HEK293 (cell line): ENCODE measurements at regions not wholly inside any gene's neighbourhood (a gene's known extent, or its start where the extent isn't known, plus 50 kb on each side); places are given as distances from the start of the nearest gene placed in this dataset.

Experiments used
- CTCF ChIA-PET: fragments of 350-600 bp; formaldehyde crosslinking; extraction: SDS; loops from one replicate; lab custom pipeline; 2021; ENCODE audit warnings: antibody characterized with exemption; lab: Yijun Ruan, JAX
- POLR2A ChIA-PET: fragments of 300-600 bp; formaldehyde crosslinking; extraction: SDS; loops from one replicate; lab custom pipeline; 2020; ENCODE audit warnings: antibody characterized with exemption, inconsistent platforms; lab: Yijun Ruan, JAX
- H3K27ac ChIP-seq: fragments of 200-500 bp; sonication (Bioruptor generic); 2 replicates; pipeline ENCODE4 v1.5.1; 2014; ENCODE audit warnings: low read depth, low read length, control low read depth, inconsistent platforms; ENCODE audit errors: extremely low read depth
- H3K36me3 ChIP-seq, 2 experiments: fragments of 200-500 bp in 1 of 2; sonication (Bioruptor generic) in 1 of 2; 1 replicate in 1 of 2; 2 replicates in 1 of 2; pipeline ENCODE4 v1.5.1; 2014 to 2017; ENCODE audit warnings: inconsistent platforms in 2 of 2, low read length in 2 of 2; ENCODE audit not compliant: control insufficient read depth in 2 of 2, insufficient read depth in 1 of 2
- H3K4me1 ChIP-seq: fragments of 200-500 bp; sonication (Bioruptor generic); 2 replicates; pipeline ENCODE4 v1.5.1; 2014; ENCODE audit warnings: mild to moderate bottlenecking, low read length, inconsistent platforms; ENCODE audit not compliant: control insufficient read depth, insufficient read depth
- H3K4me3 ChIP-seq: 2 replicates; pipeline ENCODE4 v1.5.1; 2011; ENCODE audit warnings: low read depth, mild to moderate bottlenecking, control low read depth, low read length, moderate library complexity
- H3K9me3 ChIP-seq: fragments of 200-500 bp; sonication (Bioruptor generic); 2 replicates; pipeline ENCODE4 v1.5.1; 2014; ENCODE audit warnings: low read depth, low read length, inconsistent platforms; ENCODE audit not compliant: control insufficient read depth, insufficient read depth
- BCL11B ChIP-seq: fragments of 450-650 bp; formaldehyde crosslinking; IDR thresholded peaks from 2 replicates; pipeline ENCODE4 v1.5.1; 2016; ENCODE audit warnings: low read depth, missing biosample characterization, missing genetic modification characterization
- KLF8 ChIP-seq: fragments of 450-650 bp; formaldehyde crosslinking; IDR thresholded peaks from 2 replicates; pipeline ENCODE4 v1.5.1; 2016; ENCODE audit warnings: missing biosample characterization, missing genetic modification characterization
- KLF9 ChIP-seq: fragments of 450-650 bp; formaldehyde crosslinking; IDR thresholded peaks from 2 replicates; pipeline ENCODE4 v1.5.1; 2016; ENCODE audit warnings: missing biosample characterization, missing genetic modification characterization, low read depth
- RBAK ChIP-seq: fragments of 450-650 bp; formaldehyde crosslinking; IDR thresholded peaks from 2 replicates; pipeline ENCODE4 v1.5.1; 2016; ENCODE audit warnings: missing biosample characterization, missing genetic modification characterization
- ZFP69B ChIP-seq: fragments of 450-650 bp; formaldehyde crosslinking; IDR thresholded peaks from 2 replicates; pipeline ENCODE4 v1.5.1; 2016; ENCODE audit warnings: missing biosample characterization, missing genetic modification characterization
- ZIC2 ChIP-seq: fragments of 450-650 bp; formaldehyde crosslinking; IDR thresholded peaks from 2 replicates; pipeline ENCODE4 v1.5.1; 2016; ENCODE audit warnings: missing biosample characterization, missing genetic modification characterization
- ZNF214 ChIP-seq: fragments of 450-650 bp; formaldehyde crosslinking; IDR thresholded peaks from 2 replicates; pipeline ENCODE4 v1.5.1; 2017; ENCODE audit warnings: missing biosample characterization, mild to moderate bottlenecking, missing genetic modification characterization, borderline replicate concordance
- ZNF221 ChIP-seq: fragments of 450-650 bp; formaldehyde crosslinking; IDR thresholded peaks from 2 replicates; pipeline ENCODE4 v1.5.1; 2017; ENCODE audit warnings: missing biosample characterization, missing genetic modification characterization, borderline replicate concordance
- ZNF248 ChIP-seq: fragments of 450-650 bp; formaldehyde crosslinking; IDR thresholded peaks from 2 replicates; pipeline ENCODE4 v1.5.1; 2017; ENCODE audit warnings: missing biosample characterization, missing genetic modification characterization
- ZNF354C ChIP-seq: fragments of 450-650 bp; formaldehyde crosslinking; IDR thresholded peaks from 2 replicates; pipeline ENCODE4 v1.5.1; 2016; ENCODE audit warnings: missing biosample characterization, missing genetic modification characterization, low read depth, borderline replicate concordance
- ZNF416 ChIP-seq: fragments of 450-650 bp; formaldehyde crosslinking; IDR thresholded peaks from 2 replicates; pipeline ENCODE4 v1.5.1; 2016; ENCODE audit warnings: missing biosample characterization, missing genetic modification characterization
- ZNF48 ChIP-seq: fragments of 450-650 bp; formaldehyde crosslinking; IDR thresholded peaks from 2 replicates; pipeline ENCODE4 v1.5.1; 2016; ENCODE audit warnings: missing biosample characterization, missing genetic modification characterization
- ZNF510 ChIP-seq: fragments of 450-650 bp; formaldehyde crosslinking; IDR thresholded peaks from 2 replicates; pipeline ENCODE4 v1.5.1; 2018; ENCODE audit warnings: mild to moderate bottlenecking, missing genetic modification characterization, missing biosample characterization; ENCODE audit not compliant: insufficient replicate concordance
- ZNF585B ChIP-seq: fragments of 450-650 bp; formaldehyde crosslinking; IDR thresholded peaks from 2 replicates; pipeline ENCODE4 v1.5.1; 2016; ENCODE audit warnings: missing biosample characterization, missing genetic modification characterization
- ZNF629 ChIP-seq: fragments of 450-650 bp; formaldehyde crosslinking; IDR thresholded peaks from 2 replicates; pipeline ENCODE4 v1.5.1; 2017; ENCODE audit warnings: missing biosample characterization, missing genetic modification characterization
- ZNF677 ChIP-seq: fragments of 450-650 bp; IDR thresholded peaks from 2 replicates; pipeline ENCODE4 v1.5.0; 2018; ENCODE audit warnings: missing biosample characterization, mild to moderate bottlenecking, missing genetic modification characterization, moderate library complexity
- ZSCAN23 ChIP-seq: fragments of 450-650 bp; formaldehyde crosslinking; IDR thresholded peaks from 2 replicates; pipeline ENCODE4 v1.5.1; 2016; ENCODE audit warnings: missing biosample characterization, missing genetic modification characterization
- ZSCAN30 ChIP-seq: fragments of 450-650 bp; IDR thresholded peaks from 2 replicates; pipeline ENCODE4 v1.5.1; 2018; ENCODE audit warnings: missing biosample characterization, mild to moderate bottlenecking, missing genetic modification characterization, moderate library complexity
- TF ChIP-seq, protein P1 (sequence below): fragments of 450-650 bp; formaldehyde crosslinking; IDR thresholded peaks from 2 replicates; pipeline ENCODE4 v1.5.1; 2016; ENCODE audit warnings: missing biosample characterization, missing genetic modification characterization, borderline replicate concordance
- TF ChIP-seq, protein P2 (sequence below): fragments of 450-650 bp; formaldehyde crosslinking; IDR thresholded peaks from 2 replicates; pipeline ENCODE4 v1.5.1; 2016; ENCODE audit warnings: missing biosample characterization, missing genetic modification characterization
- TF ChIP-seq, protein P3 (sequence below): fragments of 450-650 bp; formaldehyde crosslinking; IDR thresholded peaks from 2 replicates; pipeline ENCODE4 v1.5.1; 2016; ENCODE audit warnings: missing biosample characterization, missing genetic modification characterization, borderline replicate concordance
- TF ChIP-seq, protein P4 (sequence below): fragments of 450-650 bp; IDR thresholded peaks from 2 replicates; pipeline ENCODE4 v1.5.1; 2018; ENCODE audit warnings: missing biosample characterization, mild to moderate bottlenecking, missing genetic modification characterization
- TF ChIP-seq, protein P5 (sequence below): fragments of 450-650 bp; formaldehyde crosslinking; IDR thresholded peaks from 2 replicates; pipeline ENCODE4 v1.5.1; 2016; ENCODE audit warnings: missing biosample characterization, missing genetic modification characterization
- TF ChIP-seq, protein P6 (sequence below): fragments of 450-650 bp; formaldehyde crosslinking; IDR thresholded peaks from 2 replicates; pipeline ENCODE4 v1.5.1; 2017; ENCODE audit warnings: missing biosample characterization, missing genetic modification characterization

DNA sequence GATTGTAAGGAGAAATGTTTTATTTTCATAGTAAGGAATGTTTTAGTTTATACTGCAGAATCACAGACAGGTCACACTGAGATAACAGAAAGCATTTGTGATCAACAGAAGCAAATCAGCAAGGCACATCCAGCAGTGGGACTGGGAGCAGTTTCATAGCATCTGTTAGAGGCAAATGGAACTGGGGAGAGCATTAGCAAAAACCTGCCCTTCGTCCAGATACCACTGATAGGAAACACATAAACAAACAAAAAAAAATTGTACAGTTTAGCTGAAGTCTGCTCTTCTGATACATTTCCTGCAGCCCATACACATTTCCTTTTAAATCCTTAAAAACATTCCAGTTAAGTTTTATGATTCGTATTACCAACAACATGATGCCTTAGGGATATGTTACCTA lies 374.3 kb downstream of the PCDH7 start (continued):
- TF ChIP-seq, protein P1, sequence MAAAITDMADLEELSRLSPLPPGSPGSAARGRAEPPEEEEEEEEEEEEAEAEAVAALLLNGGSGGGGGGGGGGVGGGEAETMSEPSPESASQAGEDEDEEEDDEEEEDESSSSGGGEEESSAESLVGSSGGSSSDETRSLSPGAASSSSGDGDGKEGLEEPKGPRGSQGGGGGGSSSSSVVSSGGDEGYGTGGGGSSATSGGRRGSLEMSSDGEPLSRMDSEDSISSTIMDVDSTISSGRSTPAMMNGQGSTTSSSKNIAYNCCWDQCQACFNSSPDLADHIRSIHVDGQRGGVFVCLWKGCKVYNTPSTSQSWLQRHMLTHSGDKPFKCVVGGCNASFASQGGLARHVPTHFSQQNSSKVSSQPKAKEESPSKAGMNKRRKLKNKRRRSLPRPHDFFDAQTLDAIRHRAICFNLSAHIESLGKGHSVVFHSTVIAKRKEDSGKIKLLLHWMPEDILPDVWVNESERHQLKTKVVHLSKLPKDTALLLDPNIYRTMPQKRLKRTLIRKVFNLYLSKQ (tag by site-specific recombination), result no peak
- no peak for TF ChIP-seq ZNF510 (tag by site-specific recombination)
- TF ChIP-seq ZNF416 (tag by site-specific recombination), result no peak
- no peak for TF ChIP-seq ZSCAN30 (tag by site-specific recombination)
- TF ChIP-seq ZIC2, result no peak

DNA sequence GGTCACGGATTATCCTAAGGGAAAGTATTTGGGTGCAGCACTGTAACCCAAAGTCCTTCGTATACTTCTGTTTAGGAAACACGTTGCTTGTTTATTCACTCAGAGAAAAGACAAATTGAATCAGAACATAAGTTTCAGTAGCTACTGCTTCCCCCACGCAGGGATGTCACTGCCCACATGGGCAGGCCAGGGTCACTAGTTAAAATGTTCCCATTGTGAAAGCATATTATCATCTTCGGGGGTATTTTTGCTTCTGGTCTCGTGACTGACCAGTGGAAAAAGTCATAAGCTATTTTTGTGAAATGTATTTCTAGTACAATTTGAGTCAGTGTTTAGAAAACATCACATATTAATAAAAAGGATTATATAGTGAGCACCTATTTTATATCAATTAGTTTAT lies 377.8 kb downstream of the PCDH7 start:
- ChIA-PET POLR2A (interaction anchor here (0.6 kb wide), 1 partner anchor 379 kb away, joined by 4 read pairs; no protein-coding TSS in a partner anchor), CTCF (no interaction called here)
- Histone ChIP-seq H3K9me3 (no peaks in the 10 kb centered on the region), H3K4me3 (no peak overlapping the region), H3K36me3 (no peaks in the 10 kb centered on the region), H3K4me1 (no peaks in the 10 kb centered on the region), H3K27ac (no peak overlapping the region)
- no peak for TF ChIP-seq BCL11B (tag by site-specific recombination)
- TF ChIP-seq, protein P2, sequence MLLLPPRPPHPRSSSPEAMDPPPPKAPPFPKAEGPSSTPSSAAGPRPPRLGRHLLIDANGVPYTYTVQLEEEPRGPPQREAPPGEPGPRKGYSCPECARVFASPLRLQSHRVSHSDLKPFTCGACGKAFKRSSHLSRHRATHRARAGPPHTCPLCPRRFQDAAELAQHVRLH (tag by site-specific recombination), result no peak
- no peak for TF ChIP-seq ZNF585B (tag by site-specific recombination)
- TF ChIP-seq ZNF48 (tag by site-specific recombination), result no peak
- TF ChIP-seq, protein P3, sequence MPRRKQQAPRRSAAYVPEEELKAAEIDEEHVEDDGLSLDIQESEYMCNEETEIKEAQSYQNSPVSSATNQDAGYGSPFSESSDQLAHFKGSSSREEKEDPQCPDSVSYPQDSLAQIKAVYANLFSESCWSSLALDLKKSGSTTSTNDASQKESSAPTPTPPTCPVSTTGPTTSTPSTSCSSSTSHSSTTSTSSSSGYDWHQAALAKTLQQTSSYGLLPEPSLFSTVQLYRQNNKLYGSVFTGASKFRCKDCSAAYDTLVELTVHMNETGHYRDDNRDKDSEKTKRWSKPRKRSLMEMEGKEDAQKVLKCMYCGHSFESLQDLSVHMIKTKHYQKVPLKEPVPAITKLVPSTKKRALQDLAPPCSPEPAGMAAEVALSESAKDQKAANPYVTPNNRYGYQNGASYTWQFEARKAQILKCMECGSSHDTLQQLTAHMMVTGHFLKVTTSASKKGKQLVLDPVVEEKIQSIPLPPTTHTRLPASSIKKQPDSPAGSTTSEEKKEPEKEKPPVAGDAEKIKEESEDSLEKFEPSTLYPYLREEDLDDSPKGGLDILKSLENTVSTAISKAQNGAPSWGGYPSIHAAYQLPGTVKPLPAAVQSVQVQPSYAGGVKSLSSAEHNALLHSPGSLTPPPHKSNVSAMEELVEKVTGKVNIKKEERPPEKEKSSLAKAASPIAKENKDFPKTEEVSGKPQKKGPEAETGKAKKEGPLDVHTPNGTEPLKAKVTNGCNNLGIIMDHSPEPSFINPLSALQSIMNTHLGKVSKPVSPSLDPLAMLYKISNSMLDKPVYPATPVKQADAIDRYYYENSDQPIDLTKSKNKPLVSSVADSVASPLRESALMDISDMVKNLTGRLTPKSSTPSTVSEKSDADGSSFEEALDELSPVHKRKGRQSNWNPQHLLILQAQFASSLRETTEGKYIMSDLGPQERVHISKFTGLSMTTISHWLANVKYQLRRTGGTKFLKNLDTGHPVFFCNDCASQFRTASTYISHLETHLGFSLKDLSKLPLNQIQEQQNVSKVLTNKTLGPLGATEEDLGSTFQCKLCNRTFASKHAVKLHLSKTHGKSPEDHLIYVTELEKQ (tag by site-specific recombination), result no peak
- TF ChIP-seq ZNF221 (tag by site-specific recombination), result no peak
- TF ChIP-seq KLF9 (tag by site-specific recombination), result no peak
- TF ChIP-seq ZFP69B (tag by site-specific recombination), result no peak
- TF ChIP-seq, protein P4, sequence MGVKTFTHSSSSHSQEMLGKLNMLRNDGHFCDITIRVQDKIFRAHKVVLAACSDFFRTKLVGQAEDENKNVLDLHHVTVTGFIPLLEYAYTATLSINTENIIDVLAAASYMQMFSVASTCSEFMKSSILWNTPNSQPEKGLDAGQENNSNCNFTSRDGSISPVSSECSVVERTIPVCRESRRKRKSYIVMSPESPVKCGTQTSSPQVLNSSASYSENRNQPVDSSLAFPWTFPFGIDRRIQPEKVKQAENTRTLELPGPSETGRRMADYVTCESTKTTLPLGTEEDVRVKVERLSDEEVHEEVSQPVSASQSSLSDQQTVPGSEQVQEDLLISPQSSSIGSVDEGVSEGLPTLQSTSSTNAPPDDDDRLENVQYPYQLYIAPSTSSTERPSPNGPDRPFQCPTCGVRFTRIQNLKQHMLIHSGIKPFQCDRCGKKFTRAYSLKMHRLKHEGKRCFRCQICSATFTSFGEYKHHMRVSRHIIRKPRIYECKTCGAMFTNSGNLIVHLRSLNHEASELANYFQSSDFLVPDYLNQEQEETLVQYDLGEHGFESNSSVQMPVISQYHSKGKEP (tag by site-specific recombination), result no peak
- TF ChIP-seq, protein P5, sequence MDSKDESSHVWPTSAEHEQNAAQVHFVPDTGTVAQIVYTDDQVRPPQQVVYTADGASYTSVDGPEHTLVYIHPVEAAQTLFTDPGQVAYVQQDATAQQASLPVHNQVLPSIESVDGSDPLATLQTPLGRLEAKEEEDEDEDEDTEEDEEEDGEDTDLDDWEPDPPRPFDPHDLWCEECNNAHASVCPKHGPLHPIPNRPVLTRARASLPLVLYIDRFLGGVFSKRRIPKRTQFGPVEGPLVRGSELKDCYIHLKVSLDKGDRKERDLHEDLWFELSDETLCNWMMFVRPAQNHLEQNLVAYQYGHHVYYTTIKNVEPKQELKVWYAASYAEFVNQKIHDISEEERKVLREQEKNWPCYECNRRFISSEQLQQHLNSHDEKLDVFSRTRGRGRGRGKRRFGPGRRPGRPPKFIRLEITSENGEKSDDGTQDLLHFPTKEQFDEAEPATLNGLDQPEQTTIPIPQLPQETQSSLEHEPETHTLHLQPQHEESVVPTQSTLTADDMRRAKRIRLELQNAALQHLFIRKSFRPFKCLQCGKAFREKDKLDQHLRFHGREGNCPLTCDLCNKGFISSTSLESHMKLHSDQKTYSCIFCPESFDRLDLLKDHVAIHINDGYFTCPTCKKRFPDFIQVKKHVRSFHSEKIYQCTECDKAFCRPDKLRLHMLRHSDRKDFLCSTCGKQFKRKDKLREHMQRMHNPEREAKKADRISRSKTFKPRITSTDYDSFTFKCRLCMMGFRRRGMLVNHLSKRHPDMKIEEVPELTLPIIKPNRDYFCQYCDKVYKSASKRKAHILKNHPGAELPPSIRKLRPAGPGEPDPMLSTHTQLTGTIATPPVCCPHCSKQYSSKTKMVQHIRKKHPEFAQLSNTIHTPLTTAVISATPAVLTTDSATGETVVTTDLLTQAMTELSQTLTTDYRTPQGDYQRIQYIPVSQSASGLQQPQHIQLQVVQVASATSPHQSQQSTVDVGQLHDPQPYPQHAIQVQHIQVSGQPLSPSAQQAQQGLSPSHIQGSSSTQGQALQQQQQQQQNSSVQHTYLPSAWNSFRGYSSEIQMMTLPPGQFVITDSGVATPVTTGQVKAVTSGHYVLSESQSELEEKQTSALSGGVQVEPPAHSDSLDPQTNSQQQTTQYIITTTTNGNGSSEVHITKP (tag by site-specific recombination), result no peak
- no peak for TF ChIP-seq ZNF354C
- no peak for TF ChIP-seq ZNF677
- no peak for TF ChIP-seq RBAK (tag by site-specific recombination)
- TF ChIP-seq ZNF214, result no peak
- no peak for TF ChIP-seq ZNF629
- TF ChIP-seq, protein P6, sequence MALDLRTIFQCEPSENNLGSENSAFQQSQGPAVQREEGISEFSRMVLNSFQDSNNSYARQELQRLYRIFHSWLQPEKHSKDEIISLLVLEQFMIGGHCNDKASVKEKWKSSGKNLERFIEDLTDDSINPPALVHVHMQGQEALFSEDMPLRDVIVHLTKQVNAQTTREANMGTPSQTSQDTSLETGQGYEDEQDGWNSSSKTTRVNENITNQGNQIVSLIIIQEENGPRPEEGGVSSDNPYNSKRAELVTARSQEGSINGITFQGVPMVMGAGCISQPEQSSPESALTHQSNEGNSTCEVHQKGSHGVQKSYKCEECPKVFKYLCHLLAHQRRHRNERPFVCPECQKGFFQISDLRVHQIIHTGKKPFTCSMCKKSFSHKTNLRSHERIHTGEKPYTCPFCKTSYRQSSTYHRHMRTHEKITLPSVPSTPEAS (tag by site-specific recombination), result no peak
- TF ChIP-seq ZNF248 (tag by site-specific recombination), result no peak
- TF ChIP-seq KLF8 (tag by site-specific recombination), result no peak
- no peak for TF ChIP-seq ZSCAN23 (tag by site-specific recombination)
